Tibial nerve (tissue), 4 donors: ENCODE measurements at regions not wholly inside any gene's neighbourhood (a gene's known extent, or its start where the extent isn't known, plus 50 kb on each side); places are given as distances from the start of the nearest gene placed in this dataset.

Experiments used
- EP300 ChIP-seq, 2 donors: sonication (generic); formaldehyde crosslinking; IDR thresholded peaks; one replicate each; pipeline ENCODE4 v1.6.1; 2017; ENCODE audit warnings: antibody characterized with exemption in 2 of 2, mild to moderate bottlenecking in 1 of 2
- POLR2A ChIP-seq, 2 donors: fragments of 450-650 bp; IDR thresholded peaks; one replicate each; pipeline ENCODE4 v1.6.1; 2017; ENCODE audit warnings: antibody characterized with exemption in 2 of 2, mild to moderate bottlenecking in 2 of 2, moderate library complexity in 2 of 2
- TF ChIP-seq, protein P1 (sequence below), 5 experiments: fragments of 200-600 bp in 3 of 5; fragments of 450-650 bp in 2 of 5; sonication (generic) in 3 of 5; IDR thresholded peaks; one replicate each; pipeline ENCODE4 v1.5.1; 2016 to 2019; ENCODE audit warnings: antibody characterized with exemption in 5 of 5, mild to moderate bottlenecking in 3 of 5, moderate library complexity in 2 of 5

DNA sequence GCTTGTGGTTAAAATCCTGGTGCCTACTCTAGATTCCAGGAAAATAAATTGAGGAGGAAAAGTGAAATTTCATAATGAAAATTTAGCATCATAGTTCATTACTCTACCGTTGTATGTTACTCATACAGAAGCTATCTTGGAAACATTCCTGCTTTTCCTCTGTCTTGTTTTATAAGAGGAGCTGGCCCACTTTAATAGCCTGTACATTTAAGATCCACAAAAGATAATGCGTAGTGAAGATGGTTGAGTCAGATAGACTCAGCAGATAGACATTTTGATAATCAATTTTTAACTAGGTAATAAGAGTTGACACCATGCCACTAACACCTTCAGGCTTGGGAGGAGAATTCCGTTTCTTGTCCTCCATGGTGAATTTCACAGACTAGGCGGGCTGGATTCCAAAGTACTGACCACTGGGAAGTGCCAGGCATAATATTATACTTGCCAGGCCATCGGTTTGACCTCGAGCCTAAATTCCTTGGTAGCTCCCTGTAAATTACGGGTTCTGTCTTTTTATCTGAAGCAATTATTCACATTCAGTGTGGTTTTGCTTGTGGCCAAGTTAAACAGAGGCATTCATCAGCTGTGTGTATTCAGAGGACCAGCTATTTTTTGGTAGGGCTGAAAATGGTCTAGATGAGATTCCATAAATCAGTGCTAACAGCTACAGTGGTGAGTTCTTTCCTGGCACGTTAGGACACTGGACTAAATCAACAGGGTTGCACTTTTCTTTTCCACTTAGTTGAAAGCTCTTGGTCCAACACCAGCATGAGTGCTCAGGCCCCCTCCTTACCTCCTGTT, 111.9 kb upstream of the KAZN start:
- TF ChIP-seq, protein P1, sequence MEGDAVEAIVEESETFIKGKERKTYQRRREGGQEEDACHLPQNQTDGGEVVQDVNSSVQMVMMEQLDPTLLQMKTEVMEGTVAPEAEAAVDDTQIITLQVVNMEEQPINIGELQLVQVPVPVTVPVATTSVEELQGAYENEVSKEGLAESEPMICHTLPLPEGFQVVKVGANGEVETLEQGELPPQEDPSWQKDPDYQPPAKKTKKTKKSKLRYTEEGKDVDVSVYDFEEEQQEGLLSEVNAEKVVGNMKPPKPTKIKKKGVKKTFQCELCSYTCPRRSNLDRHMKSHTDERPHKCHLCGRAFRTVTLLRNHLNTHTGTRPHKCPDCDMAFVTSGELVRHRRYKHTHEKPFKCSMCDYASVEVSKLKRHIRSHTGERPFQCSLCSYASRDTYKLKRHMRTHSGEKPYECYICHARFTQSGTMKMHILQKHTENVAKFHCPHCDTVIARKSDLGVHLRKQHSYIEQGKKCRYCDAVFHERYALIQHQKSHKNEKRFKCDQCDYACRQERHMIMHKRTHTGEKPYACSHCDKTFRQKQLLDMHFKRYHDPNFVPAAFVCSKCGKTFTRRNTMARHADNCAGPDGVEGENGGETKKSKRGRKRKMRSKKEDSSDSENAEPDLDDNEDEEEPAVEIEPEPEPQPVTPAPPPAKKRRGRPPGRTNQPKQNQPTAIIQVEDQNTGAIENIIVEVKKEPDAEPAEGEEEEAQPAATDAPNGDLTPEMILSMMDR (IDR thresholded peaks at IDR 0.05) = no peak
- TF ChIP-seq EP300 (IDR thresholded peaks at IDR 0.05) (peak in 1 of 2 donors; percentile 77), POLR2A (IDR thresholded peaks at IDR 0.05) (no peak)
